Right ventricle myocardium superior (tissue), 1 donor: ENCODE measurements at regions not wholly inside any gene's neighbourhood (a gene's known extent, or its start where the extent isn't known, plus 50 kb on each side); places are given as distances from the start of the nearest gene placed in this dataset.

Experiments
- ATAC-seq: fragments of 200-7000 bp; cut with Tn5 transposase; one replicate; pipeline ENCODE4 v1.9.1; 2020; ENCODE audit warnings: mild to moderate bottlenecking; ENCODE audit not compliant: poor library complexity
- DNase-seq: peaks from one replicate; pipeline ENCODE4 v3.0.0-alpha.2; 2020
- intact Hi-C: fragments of 100-400 bp; cut with DNase I; formaldehyde crosslinking; loops from one replicate; pipeline ENCODE4 v1.11.2; 2022
- donor health status: DM: no; HTN: yes; CAD: no; lungs with severe emphysema.

DNA sequence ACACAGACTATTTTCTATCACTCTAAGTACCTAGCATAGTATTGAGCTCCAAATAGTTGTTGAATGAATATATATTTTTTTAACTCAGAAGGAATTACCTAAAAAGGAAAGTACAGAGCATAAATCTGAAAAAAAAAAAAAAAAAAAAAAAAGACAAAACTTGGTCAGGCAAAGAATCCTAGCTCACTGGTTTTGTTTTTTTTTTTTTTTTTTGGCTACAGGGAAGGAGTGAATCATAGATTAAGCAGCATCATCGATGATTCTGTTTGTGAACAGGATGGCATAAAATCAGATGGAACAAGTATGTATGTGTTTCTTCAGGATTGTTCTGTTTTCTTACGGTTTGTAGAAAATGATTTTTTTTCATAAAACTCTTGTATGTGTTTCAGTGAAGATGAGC lies 66.1 kb upstream of the BCAT1 start:
- ATAC-seq (no peak), DNase-seq (no peak)
- intact Hi-C loops = no loop called here

GRCh38 chr12:25013061-25013460 lies 64.2 kb upstream of the BCAT1 start:
- no peak for ATAC-seq
- DNase-seq = no peak
- intact Hi-C loops = no loop called here

DNA sequence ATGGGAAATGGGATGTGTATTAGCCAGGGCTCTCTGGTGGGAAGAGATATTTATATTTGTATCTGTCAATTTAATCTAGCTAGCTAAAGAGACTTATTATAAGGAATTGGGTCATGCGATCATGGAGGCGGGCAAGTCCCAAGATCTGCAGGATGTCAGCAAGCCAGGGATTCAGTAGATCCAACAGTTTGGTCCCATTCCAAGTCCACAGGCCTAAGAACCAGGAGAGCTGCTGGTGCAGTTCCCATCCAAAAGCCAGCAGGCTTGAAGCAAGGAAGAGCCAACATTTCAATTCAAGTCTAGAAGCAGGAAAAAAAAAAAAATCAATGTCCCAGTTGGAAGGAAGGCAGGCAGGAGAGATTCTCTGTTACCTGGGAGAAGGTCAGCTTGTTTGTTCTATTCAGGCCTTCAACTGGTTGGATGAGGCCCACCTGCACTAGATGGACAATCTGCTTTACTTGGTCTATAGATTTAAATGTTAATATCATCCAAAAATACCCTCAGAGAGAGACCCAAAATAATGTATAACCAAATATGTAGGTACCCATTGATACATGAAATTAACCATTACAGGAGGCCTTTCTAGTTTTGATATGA lies 60.7 kb upstream of the BCAT1 start:
- ATAC-seq (no peak), DNase-seq (no peak)
- intact Hi-C loops = no loop called here

GRCh38 chr12:25005376-25005775 lies 56.5 kb upstream of the BCAT1 start:
- ATAC-seq (no peak), DNase-seq (no peak)
- intact Hi-C loops = no loop called here

DNA sequence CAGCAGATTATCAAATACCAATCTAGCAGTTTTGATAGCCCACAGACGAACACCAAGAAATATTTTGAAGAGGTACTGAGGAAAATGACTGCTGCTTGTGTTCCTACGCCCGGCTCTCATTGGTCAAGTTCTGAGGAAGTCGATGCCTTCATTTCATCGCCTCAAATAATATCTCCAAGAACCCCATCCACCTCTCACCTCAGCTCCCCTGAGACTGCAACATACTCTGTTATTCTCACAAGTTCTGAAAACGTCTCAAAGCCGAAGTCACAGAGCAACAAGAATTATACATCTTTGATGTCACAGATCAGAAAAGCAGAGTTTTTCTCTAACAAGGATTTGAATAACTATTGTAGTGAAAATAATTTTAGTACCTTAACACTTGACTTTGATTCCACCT lies 55.5 kb upstream of the BCAT1 start:
- ATAC-seq (no peak), DNase-seq (no peak)
- intact Hi-C loops = no loop called here

DNA sequence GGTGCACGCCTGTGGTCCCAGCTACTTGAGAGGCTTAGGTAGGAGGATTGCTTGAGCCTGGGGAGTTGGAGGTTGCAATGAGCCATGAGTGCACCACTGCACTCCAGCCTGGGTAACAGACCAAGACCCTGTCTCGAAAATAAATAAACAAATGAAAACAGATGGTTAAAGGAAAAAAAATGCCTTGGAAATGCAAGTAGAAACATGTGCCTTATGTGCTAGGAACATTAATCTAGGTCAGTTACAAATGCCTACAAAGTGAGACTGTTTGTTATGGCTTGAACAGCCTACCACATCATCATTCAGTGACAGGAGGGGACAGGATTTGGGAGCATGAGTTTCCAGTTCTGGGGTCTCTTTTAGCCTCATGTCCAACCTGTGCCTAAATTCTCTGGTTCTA lies 52.4 kb upstream of the BCAT1 start:
- DNase-seq (no peak), ATAC-seq (no peak)
- intact Hi-C loops = no loop called here
